CD4-positive, alpha-beta memory T cell (primary cell): ENCODE measurements at regions not wholly inside any gene's neighbourhood (a gene's known extent, or its start where the extent isn't known, plus 50 kb on each side); places are given as distances from the start of the nearest gene placed in this dataset.

Source experiments
- CTCF ChIA-PET: fragments of 350-600 bp; sonication (Branson Sonifier 250); formaldehyde crosslinking; loops from one replicate; lab custom pipeline; 2021; ENCODE audit warnings: inconsistent platforms; ENCODE audit not compliant: partially characterized antibody; lab: Charles Lee
- POLR2A ChIA-PET: fragments of 350-600 bp; sonication (Branson Sonifier 250); formaldehyde crosslinking; loops from one replicate; lab custom pipeline; 2021; ENCODE audit not compliant: partially characterized antibody; lab: Charles Lee
- DNase-seq, 5 donors: peaks; one replicate each; pipeline versions ENCODE4 v3.0.0 to v3.0.0-alpha.2; 2020 to 2022; ENCODE audit warnings: mixed read lengths in 1 of 5
- H3K27ac ChIP-seq: one replicate; pipeline ENCODE4 v1.7.0; 2013; ENCODE audit warnings: low read depth, low read length
- H3K27me3 ChIP-seq: 2 replicates; pipeline ENCODE4 v1.7.0; 2013; ENCODE audit warnings: mild to moderate bottlenecking, low read length, moderate library complexity; ENCODE audit not compliant: insufficient read depth
- H3K36me3 ChIP-seq: 2 replicates; pipeline ENCODE4 v1.7.0; 2013; ENCODE audit warnings: mild to moderate bottlenecking, low read length, moderate library complexity; ENCODE audit not compliant: insufficient read depth
- H3K4me1 ChIP-seq: 2 replicates; pipeline ENCODE4 v1.7.0; 2013; ENCODE audit warnings: mild to moderate bottlenecking, low read length, moderate library complexity; ENCODE audit not compliant: insufficient read depth
- H3K4me3 ChIP-seq, 2 donors: one replicate each; pipeline ENCODE4 v1.7.0; 2013; ENCODE audit warnings: low read length in 2 of 2, mild to moderate bottlenecking in 1 of 2
- H3K9me3 ChIP-seq, 2 donors: one replicate each; pipeline ENCODE4 v1.7.0; 2013; ENCODE audit warnings: low read length in 2 of 2, control low read depth in 1 of 2; ENCODE audit not compliant: control insufficient read depth in 1 of 2
- H3K27ac Mint-ChIP-seq, 7 donors: one replicate each; pipeline ENCODE4 v1.8.0; 2020 to 2021; ENCODE audit warnings: mixed read lengths in 7 of 7, mild to moderate bottlenecking in 6 of 7, inconsistent platforms in 3 of 7, moderate library complexity in 3 of 7
- H3K27me3 Mint-ChIP-seq, 2 donors: one replicate each; pipeline ENCODE4 v1.8.0; 2020 to 2021; ENCODE audit warnings: mixed read lengths in 2 of 2
- H3K36me3 Mint-ChIP-seq, 2 donors: one replicate each; pipeline ENCODE4 v1.8.0; 2020 to 2021; ENCODE audit warnings: mixed read lengths in 2 of 2, inconsistent platforms in 1 of 2, mild to moderate bottlenecking in 1 of 2
- H3K4me1 Mint-ChIP-seq, 4 donors: one replicate each; pipeline ENCODE4 v1.8.0; 2020 to 2021; ENCODE audit warnings: mixed read lengths in 4 of 4, mild to moderate bottlenecking in 1 of 4
- H3K4me3 Mint-ChIP-seq, 8 donors: one replicate each; pipeline ENCODE4 v1.8.0; 2020 to 2021; ENCODE audit warnings: mixed read lengths in 8 of 8, mild to moderate bottlenecking in 7 of 8, moderate library complexity in 6 of 8, inconsistent platforms in 3 of 8
- H3K9me3 Mint-ChIP-seq, 8 donors: one replicate each; pipeline ENCODE4 v1.8.0; 2020 to 2021; ENCODE audit warnings: mixed read lengths in 8 of 8, mild to moderate bottlenecking in 5 of 8, inconsistent platforms in 3 of 8, moderate library complexity in 1 of 8
- intact Hi-C: fragments of 100-400 bp; cut with micrococcal nuclease; formaldehyde crosslinking; loops from one replicate; pipeline ENCODE4 v1.15.1; 2023

- POLR2A ChIA-PET: no interaction called here
Observed at GRCh38 chr1:36565576-36566501, 83.1 kb upstream of the CSF3R start.

DNA sequence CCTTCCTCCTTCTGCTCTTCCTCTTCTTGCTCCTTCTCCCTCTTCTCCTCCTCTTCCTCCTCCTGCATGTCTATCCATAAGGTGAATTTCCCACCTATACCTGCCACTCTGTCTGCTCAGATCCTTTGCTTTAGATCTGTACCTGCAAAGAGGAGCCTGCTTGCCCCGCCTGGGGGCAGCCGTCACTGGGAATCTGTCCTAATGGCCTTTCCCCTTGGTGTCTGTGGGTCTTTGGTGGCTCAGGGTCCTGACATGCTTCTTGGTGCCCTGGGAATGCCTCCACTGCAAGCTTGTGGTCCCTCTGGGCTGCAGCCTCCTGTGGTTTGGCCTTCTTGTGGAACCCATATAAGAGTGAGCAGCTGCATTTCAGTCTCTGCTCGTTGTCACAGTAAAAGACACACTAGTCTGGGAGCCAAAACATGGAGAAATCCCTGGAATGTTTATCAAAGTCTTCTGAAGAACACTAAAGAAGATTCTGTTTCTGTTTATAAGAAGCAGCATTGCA is 79.5 kb upstream of the CSF3R start:
- no peaks in the 10 kb centered on the region for H3K36me3 Mint-ChIP-seq
- H3K27ac Mint-ChIP-seq: no peak overlapping the region
- H3K27me3 Mint-ChIP-seq: peaks cover 2% of the 10 kb centered on the region in 2 donors
- H3K4me3 Mint-ChIP-seq: no peak overlapping the region
- intact Hi-C loops: no loop called here
- Histone ChIP-seq H3K36me3 (no peaks in the 10 kb centered on the region), H3K4me1 (no peaks in the 10 kb centered on the region), H3K9me3 (no peaks in the 10 kb centered on the region), H3K27ac (no peak overlapping the region), H3K27me3 (no peaks in the 10 kb centered on the region), H3K4me3 (no peak overlapping the region)
- H3K9me3 Mint-ChIP-seq: no peaks in the 10 kb centered on the region
- DNase-seq: no peak
- ChIA-PET POLR2A (no interaction called here), CTCF (interaction anchor here (1.4 kb wide), 1 partner anchor 872 kb away, joined by 3 read pairs; no protein-coding TSS in a partner anchor)
- H3K4me1 Mint-ChIP-seq: no peaks in the 10 kb centered on the region

More at GRCh38 chr1:36565576-36566501, 83.1 kb upstream of the CSF3R start:
- no peaks in the 10 kb centered on the region for H3K36me3 ChIP-seq
- H3K4me1 Mint-ChIP-seq: no peaks in the 10 kb centered on the region
- CTCF ChIA-PET: interaction anchor here (1.4 kb wide), 1 partner anchor 9 kb away, joined by 5 read pairs; no protein-coding TSS in a partner anchor
- no peak overlapping the region for H3K4me3 ChIP-seq
- H3K4me1 ChIP-seq: no peaks in the 10 kb centered on the region
- H3K27ac ChIP-seq: no peak overlapping the region
- no peaks in the 10 kb centered on the region for H3K36me3 Mint-ChIP-seq
- no peaks in the 10 kb centered on the region for H3K27me3 ChIP-seq
- H3K27me3 Mint-ChIP-seq: peaks cover 2% of the 10 kb centered on the region in 2 donors
- intact Hi-C loops: no loop called here
- no peak overlapping the region for H3K4me3 Mint-ChIP-seq
- no peaks in the 10 kb centered on the region for H3K9me3 Mint-ChIP-seq
- no peaks in the 10 kb centered on the region for H3K9me3 ChIP-seq
- H3K27ac Mint-ChIP-seq: no peak overlapping the region
- no peak for DNase-seq

DNA sequence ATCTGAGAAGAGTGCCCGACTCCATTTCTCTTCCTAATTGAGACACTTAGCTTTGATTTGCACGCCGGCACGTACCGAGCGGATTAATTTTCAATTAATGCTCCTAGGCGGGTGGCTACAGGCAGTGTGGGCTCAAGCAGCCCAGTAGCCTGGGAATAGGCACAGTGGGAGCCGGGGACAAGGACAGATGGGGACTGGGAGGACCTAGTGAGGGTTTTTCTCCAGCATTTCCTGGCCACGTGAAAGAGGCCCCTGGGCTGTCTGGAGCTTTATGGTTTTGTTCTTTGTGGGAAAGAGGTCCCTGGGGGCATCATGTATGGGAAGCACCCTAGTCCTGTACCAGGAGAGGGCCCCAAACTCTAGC is 78.6 kb upstream of the CSF3R start:
- CTCF ChIA-PET: interaction anchor here (1.4 kb wide), 1 partner anchor 873 kb away, joined by 3 read pairs; no protein-coding TSS in a partner anchor
- intact Hi-C loops: no loop called here
- Mint-ChIP-seq H3K36me3 (no peaks in the 10 kb centered on the region), H3K27ac (no peak overlapping the region), H3K27me3 (peaks cover 2% of the 10 kb centered on the region in 2 donors), H3K4me3 (no peak overlapping the region), H3K9me3 (no peaks in the 10 kb centered on the region), H3K4me1 (no peaks in the 10 kb centered on the region)
- Histone ChIP-seq H3K4me1 (no peaks in the 10 kb centered on the region), H3K27ac (no peak overlapping the region), H3K27me3 (no peaks in the 10 kb centered on the region), H3K4me3 (no peak overlapping the region), H3K9me3 (no peaks in the 10 kb centered on the region), H3K36me3 (no peaks in the 10 kb centered on the region)
- POLR2A ChIA-PET: no interaction called here
- no peak for DNase-seq

GRCh38 chr1:36560621-36561360 is 78.1 kb upstream of the CSF3R start:
- ChIA-PET CTCF (interaction anchor here (1.0 kb wide), 1 partner anchor 91 kb away, joined by 3 read pairs; no protein-coding TSS in a partner anchor), POLR2A (no interaction called here)

DNA sequence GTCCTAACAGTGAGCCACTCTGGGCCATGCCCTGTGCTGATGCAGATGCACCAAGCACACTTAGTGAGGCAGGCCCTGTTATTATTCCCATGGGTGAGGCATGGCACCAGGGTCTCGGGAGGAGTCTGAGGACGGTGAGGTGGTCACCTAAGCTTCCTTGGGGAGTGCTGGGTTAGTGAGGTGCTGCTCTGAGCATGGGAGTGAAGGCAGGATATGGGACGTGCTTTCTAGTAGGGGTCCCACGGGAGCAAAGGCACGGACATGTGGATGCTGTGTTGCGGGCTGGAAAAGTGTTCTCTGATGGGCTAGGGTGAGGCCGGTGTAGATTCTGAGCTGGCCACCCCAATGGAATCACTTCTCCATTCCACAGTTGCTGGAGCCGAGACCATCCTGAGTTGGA is 77.5 kb upstream of the CSF3R start:
- DNase-seq: no peak
- Histone ChIP-seq H3K27ac (no peak overlapping the region), H3K4me1 (no peaks in the 10 kb centered on the region), H3K27me3 (no peaks in the 10 kb centered on the region), H3K4me3 (no peak overlapping the region), H3K9me3 (no peaks in the 10 kb centered on the region), H3K36me3 (no peaks in the 10 kb centered on the region)
- Mint-ChIP-seq H3K27me3 (peaks cover 3 to 9% of the 10 kb centered on the region in 2 donors), H3K36me3 (no peaks in the 10 kb centered on the region), H3K9me3 (no peaks in the 10 kb centered on the region), H3K4me1 (no peaks in the 10 kb centered on the region), H3K27ac (no peak overlapping the region), H3K4me3 (no peak overlapping the region)
- intact Hi-C loops: no loop called here
- CTCF ChIA-PET: interaction anchor here (1.0 kb wide), 1 partner anchor 92 kb away, joined by 3 read pairs; no protein-coding TSS in a partner anchor
- POLR2A ChIA-PET: no interaction called here

More at GRCh38 chr1:36560621-36561360, 78.1 kb upstream of the CSF3R start:
- Histone ChIP-seq H3K4me1 (no peaks in the 10 kb centered on the region), H3K36me3 (no peaks in the 10 kb centered on the region), H3K27me3 (no peaks in the 10 kb centered on the region), H3K27ac (no peak overlapping the region), H3K4me3 (no peak overlapping the region), H3K9me3 (no peaks in the 10 kb centered on the region)
- Mint-ChIP-seq H3K27me3 (peaks cover 3 to 6% of the 10 kb centered on the region in 2 donors), H3K36me3 (no peaks in the 10 kb centered on the region), H3K4me1 (no peaks in the 10 kb centered on the region), H3K4me3 (no peak overlapping the region), H3K27ac (no peak overlapping the region), H3K9me3 (no peaks in the 10 kb centered on the region)
- intact Hi-C loops: no loop called here
- DNase-seq: no peak

GRCh38 chr1:36559061-36559460 is 76.3 kb upstream of the CSF3R start:
- DNase-seq: no peak
- Mint-ChIP-seq H3K9me3 (no peaks in the 10 kb centered on the region), H3K27ac (no peak overlapping the region), H3K4me1 (no peaks in the 10 kb centered on the region), H3K36me3 (no peaks in the 10 kb centered on the region), H3K27me3 (peaks cover 12 to 17% of the 10 kb centered on the region in 2 donors), H3K4me3 (no peak overlapping the region)
- Histone ChIP-seq H3K27ac (no peak overlapping the region), H3K4me1 (no peaks in the 10 kb centered on the region), H3K9me3 (no peaks in the 10 kb centered on the region), H3K27me3 (no peaks in the 10 kb centered on the region), H3K4me3 (no peak overlapping the region), H3K36me3 (no peaks in the 10 kb centered on the region)
- intact Hi-C loops: no loop called here
- CTCF ChIA-PET: interaction anchor here (1.5 kb wide), 1 partner anchor 17 kb away, joined by 4 read pairs; no protein-coding TSS in a partner anchor
- POLR2A ChIA-PET: no interaction called here
